Transverse colon (tissue), 4 donors: ENCODE measurements at regions not wholly inside any gene's neighbourhood (a gene's known extent, or its start where the extent isn't known, plus 50 kb on each side); places are given as distances from the start of the nearest gene placed in this dataset.

Experiments
- DNase-seq: peaks from one replicate; pipeline ENCODE4 v3.0.0-alpha.2; 2019
- H3K27ac ChIP-seq, 4 donors: fragments of 200-600 bp; sonication (generic); 2 replicates each; pipeline ENCODE4 v1.5.1; 2016 to 2018; ENCODE audit warnings: inconsistent platforms in 4 of 4
- H3K27me3 ChIP-seq: fragments of 200-600 bp; sonication (generic); 2 replicates; pipeline ENCODE4 v1.5.1; 2017; ENCODE audit warnings: inconsistent platforms
- H3K36me3 ChIP-seq, 4 donors: fragments of 200-600 bp; sonication (generic); 2 replicates each; pipeline ENCODE4 v1.5.1; 2017 to 2019; ENCODE audit warnings: inconsistent platforms in 4 of 4
- H3K4me1 ChIP-seq, 4 donors: fragments of 200-600 bp; sonication (generic); 2 replicates each; pipeline ENCODE4 v1.5.1; 2017 to 2020; ENCODE audit warnings: inconsistent platforms in 4 of 4
- H3K4me3 ChIP-seq, 4 donors: fragments of 200-600 bp; sonication (generic); 1 replicate in 1 of 4; 2 replicates in 3 of 4; pipeline versions ENCODE4 v1.5.1 to v1.6.1; 2017 to 2019; ENCODE audit warnings: inconsistent platforms in 4 of 4
- H3K9me3 ChIP-seq, 2 donors: fragments of 200-600 bp; sonication (generic); 2 replicates each; pipeline ENCODE4 v1.5.1; 2017 to 2019; ENCODE audit warnings: inconsistent platforms in 2 of 2
- CTCF ChIP-seq, 5 experiments: fragments of 200-600 bp in 3 of 5; fragments of 450-650 bp in 2 of 5; sonication (generic) in 3 of 5; IDR thresholded peaks; 1 replicate in 2 of 5; 2 replicates in 3 of 5; pipeline ENCODE4 v1.5.1; 2016 to 2017; ENCODE audit warnings: antibody characterized with exemption in 5 of 5, inconsistent platforms in 3 of 5, mild to moderate bottlenecking in 2 of 5, moderate library complexity in 1 of 5
- EP300 ChIP-seq: sonication (generic); formaldehyde crosslinking; IDR thresholded peaks from one replicate; pipeline ENCODE4 v1.6.1; 2017; ENCODE audit warnings: antibody characterized with exemption, low read depth
- POLR2A ChIP-seq: fragments of 450-650 bp; IDR thresholded peaks from one replicate; pipeline ENCODE4 v1.6.1; 2016; ENCODE audit warnings: antibody characterized with exemption, mild to moderate bottlenecking, moderate library complexity
- POLR2AphosphoS5 ChIP-seq, 3 donors: sonication (generic); formaldehyde crosslinking; IDR thresholded peaks; one replicate each; pipeline ENCODE4 v1.6.1; 2016; ENCODE audit warnings: antibody characterized with exemption in 3 of 3
- WGBS, 2 donors: methylation state at CpG; one replicate each; pipeline ENCODE4 v1.1.5; 2018; ENCODE audit warnings: low coverage in 1 of 2; 5-methylcytosine and 5-hydroxymethylcytosine counted together
- in situ Hi-C, 4 donors: fragments of 200-750 bp; cut with MboI; loops; one replicate each; pipeline versions ENCODE4 v1.15.0 to v1.15.1; 2017; ENCODE audit warnings: low sequenced_read_pairs in 3 of 4, low pct_ligation_motif_present in 1 of 4, low pct_unique_long_range_greater_than_20kb in 1 of 4
- intact Hi-C: fragments of 100-400 bp; cut with DNase I; formaldehyde crosslinking; loops from one replicate; pipeline ENCODE4 v1.15.1; 2023; ENCODE audit warnings: low total_unique reads

GRCh38 chr10:131811630-131812403 is 89.0 kb upstream of the PPP2R2D start:
- no peak for DNase-seq
- TF ChIP-seq CTCF (IDR thresholded peaks at IDR 0.05): no peak
- no peak for TF ChIP-seq POLR2A
- no peak for TF ChIP-seq POLR2AphosphoS5 (IDR thresholded peaks at IDR 0.05)
- TF ChIP-seq EP300: no peak
- in situ Hi-C loops: no loop called here

GRCh38 chr10:131812736-131813604 is 87.8 kb upstream of the PPP2R2D start:
- no peaks in the 10 kb centered on the region for H3K27me3 ChIP-seq
- no peaks in the 10 kb centered on the region for H3K36me3 ChIP-seq
- no peak for TF ChIP-seq CTCF (IDR thresholded peaks at IDR 0.05)
- no peak for TF ChIP-seq POLR2A
- no peak for TF ChIP-seq EP300
- no peak overlapping the region for H3K27ac ChIP-seq
- 77 to 84% methylated on average over 2 to 24 of the region's 24 CpGs for whole genome bisulfite sequencing, 2 donors
- no peak overlapping the region for H3K4me3 ChIP-seq
- H3K9me3 ChIP-seq: no peaks in the 10 kb centered on the region
- intact Hi-C loops: no loop called here
- no peak for DNase-seq
- in situ Hi-C loops: no loop called here
- no peaks in the 10 kb centered on the region for H3K4me1 ChIP-seq

More at GRCh38 chr10:131811630-131812403, 89.0 kb upstream of the PPP2R2D start:
- no peak overlapping the region for H3K27ac ChIP-seq
- no peaks in the 10 kb centered on the region for H3K36me3 ChIP-seq
- no peaks in the 10 kb centered on the region for H3K27me3 ChIP-seq
- WGBS, 2 donors: 81 to 93% methylated on average over 6 to 23 of the region's 23 CpGs
- H3K4me1 ChIP-seq: no peaks in the 10 kb centered on the region
- intact Hi-C loops: no loop called here
- H3K4me3 ChIP-seq: no peak overlapping the region
- H3K9me3 ChIP-seq: no peaks in the 10 kb centered on the region

GRCh38 chr10:131814567-131815265 is 86.1 kb upstream of the PPP2R2D start:
- H3K36me3 ChIP-seq: no peaks in the 10 kb centered on the region
- intact Hi-C loops (no loop called here), in situ Hi-C loops (no loop called here)
- H3K4me1 ChIP-seq: no peaks in the 10 kb centered on the region
- no peak for DNase-seq
- 70 to 72% methylated on average over 7 to 24 of the region's 24 CpGs for WGBS, 2 donors
- no peaks in the 10 kb centered on the region for H3K9me3 ChIP-seq
- H3K27me3 ChIP-seq: no peaks in the 10 kb centered on the region
- TF ChIP-seq POLR2AphosphoS5 (IDR thresholded peaks at IDR 0.05) (no peak), POLR2A (no peak), EP300 (no peak), CTCF (IDR thresholded peaks at IDR 0.05) (no peak)
- H3K4me3 ChIP-seq: no peak overlapping the region
- no peak overlapping the region for H3K27ac ChIP-seq
